ENCODE measurements at regions not wholly inside any gene's neighbourhood (a gene's known extent, or its start where the extent isn't known, plus 50 kb on each side); places are given as distances from the start of the nearest gene placed in this dataset.

DNA sequence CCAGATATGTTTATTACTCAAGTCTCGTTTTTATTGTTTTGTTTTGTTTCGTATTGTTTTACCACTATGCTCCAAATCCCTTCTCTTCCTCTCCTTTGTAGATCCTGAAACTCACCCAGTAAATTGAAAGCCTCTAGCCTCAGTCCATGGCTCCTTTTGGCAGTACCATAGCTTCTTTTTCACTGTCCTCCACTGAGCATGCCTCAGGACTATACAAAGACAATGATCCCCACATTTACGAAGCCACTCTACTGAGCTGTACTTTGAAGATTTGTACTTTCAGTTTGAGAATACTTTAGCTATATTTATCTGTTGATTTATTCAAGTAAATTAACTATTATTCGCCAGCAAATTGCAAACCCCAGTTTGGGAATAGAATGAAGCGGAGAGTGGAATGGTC, 159.1 kb upstream of the SLITRK3 start:
- DNase-seq (ENCODE audit: low spot score in 2 of 2) = no peak
- 88 to 93% methylated on average over 5 of the region's 5 CpGs for WGBS, 2 donors
- TF ChIP-seq, protein P1, sequence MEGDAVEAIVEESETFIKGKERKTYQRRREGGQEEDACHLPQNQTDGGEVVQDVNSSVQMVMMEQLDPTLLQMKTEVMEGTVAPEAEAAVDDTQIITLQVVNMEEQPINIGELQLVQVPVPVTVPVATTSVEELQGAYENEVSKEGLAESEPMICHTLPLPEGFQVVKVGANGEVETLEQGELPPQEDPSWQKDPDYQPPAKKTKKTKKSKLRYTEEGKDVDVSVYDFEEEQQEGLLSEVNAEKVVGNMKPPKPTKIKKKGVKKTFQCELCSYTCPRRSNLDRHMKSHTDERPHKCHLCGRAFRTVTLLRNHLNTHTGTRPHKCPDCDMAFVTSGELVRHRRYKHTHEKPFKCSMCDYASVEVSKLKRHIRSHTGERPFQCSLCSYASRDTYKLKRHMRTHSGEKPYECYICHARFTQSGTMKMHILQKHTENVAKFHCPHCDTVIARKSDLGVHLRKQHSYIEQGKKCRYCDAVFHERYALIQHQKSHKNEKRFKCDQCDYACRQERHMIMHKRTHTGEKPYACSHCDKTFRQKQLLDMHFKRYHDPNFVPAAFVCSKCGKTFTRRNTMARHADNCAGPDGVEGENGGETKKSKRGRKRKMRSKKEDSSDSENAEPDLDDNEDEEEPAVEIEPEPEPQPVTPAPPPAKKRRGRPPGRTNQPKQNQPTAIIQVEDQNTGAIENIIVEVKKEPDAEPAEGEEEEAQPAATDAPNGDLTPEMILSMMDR (IDR thresholded peaks at IDR 0.05) = no peak
- TF ChIP-seq POLR2A (IDR thresholded peaks at IDR 0.05) = no peak
- H3K4me3 ChIP-seq (ENCODE audit: low read depth, poor library complexity, severe bottlenecking) = no peak overlapping the region
- intact Hi-C loops (cut with DNase I; ENCODE audit: low total_unique reads) = no loop called here

DNA sequence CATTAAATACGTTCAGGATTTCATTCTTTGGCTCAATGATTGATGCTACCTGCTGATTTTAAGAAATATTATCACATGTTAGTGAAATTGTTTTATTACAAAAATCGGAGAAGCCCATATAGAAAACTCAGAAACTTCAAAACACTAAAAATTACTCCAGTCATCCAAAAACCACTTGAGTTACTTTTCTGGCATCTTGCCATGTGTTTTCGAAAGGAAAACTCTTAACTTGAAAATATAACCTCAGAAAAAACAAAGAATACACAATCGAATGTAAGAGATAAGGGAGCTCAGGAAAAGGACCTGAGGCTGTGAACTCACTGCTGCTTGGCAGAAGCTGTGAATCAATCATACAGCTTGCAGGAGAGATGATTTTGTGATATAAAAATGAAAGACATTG, 151.3 kb upstream of the SLITRK3 start:
- DNase-seq (ENCODE audit: low spot score in 2 of 2) = no peak
- TF ChIP-seq, protein P1 (IDR thresholded peaks at IDR 0.05) = no peak
- TF ChIP-seq POLR2A (IDR thresholded peaks at IDR 0.05) = no peak
- WGBS, 2 donors = 38 to 45% methylated on average over 4 of the region's 4 CpGs
- intact Hi-C loops (cut with DNase I; ENCODE audit: low total_unique reads) = no loop called here
- H3K4me3 ChIP-seq (ENCODE audit: low read depth, poor library complexity, severe bottlenecking) = no peak overlapping the region

- DNase-seq (ENCODE audit: low spot score in 2 of 2) = no peak
- no peak for TF ChIP-seq POLR2A (IDR thresholded peaks at IDR 0.05)
- TF ChIP-seq, protein P1 (IDR thresholded peaks at IDR 0.05) = no peak
- WGBS, 2 donors = 81 to 87% methylated on average over 4 of the region's 4 CpGs
- H3K4me3 ChIP-seq (ENCODE audit: low read depth, poor library complexity, severe bottlenecking) = no peak overlapping the region
- intact Hi-C loops (cut with DNase I; ENCODE audit: low total_unique reads) = no loop called here
Observed at GRCh38 chr3:165346503-165346902, 150.3 kb upstream of the SLITRK3 start.

DNA sequence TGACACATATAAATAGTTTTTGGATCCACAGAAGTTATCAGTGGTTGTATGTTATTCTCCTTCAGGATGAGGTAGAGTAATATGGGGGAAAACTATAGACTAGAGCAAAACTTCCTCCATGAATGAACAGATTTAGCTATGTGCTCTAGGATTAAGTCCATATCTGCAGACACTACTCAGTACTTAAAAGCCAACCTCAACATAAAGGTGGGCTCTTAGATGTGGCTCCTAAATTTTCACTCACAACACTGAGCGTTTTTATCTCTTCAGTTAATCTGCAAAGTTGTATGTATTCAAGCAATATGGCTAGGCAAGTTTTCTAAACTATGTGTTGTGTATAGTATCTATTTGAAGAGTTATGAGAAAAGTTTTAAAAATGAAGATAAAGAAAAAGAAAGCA, 147.0 kb upstream of the SLITRK3 start:
- no peak for TF ChIP-seq POLR2A (IDR thresholded peaks at IDR 0.05)
- TF ChIP-seq, protein P1 (IDR thresholded peaks at IDR 0.05) = no peak
- WGBS, 2 donors = 90 to 100% methylated on average over 1 of the region's 1 CpG
- no peak overlapping the region for H3K4me3 ChIP-seq (ENCODE audit: low read depth, poor library complexity, severe bottlenecking)
- intact Hi-C loops (cut with DNase I; ENCODE audit: low total_unique reads) = no loop called here
- no peak for DNase-seq (ENCODE audit: low spot score in 2 of 2)

DNA sequence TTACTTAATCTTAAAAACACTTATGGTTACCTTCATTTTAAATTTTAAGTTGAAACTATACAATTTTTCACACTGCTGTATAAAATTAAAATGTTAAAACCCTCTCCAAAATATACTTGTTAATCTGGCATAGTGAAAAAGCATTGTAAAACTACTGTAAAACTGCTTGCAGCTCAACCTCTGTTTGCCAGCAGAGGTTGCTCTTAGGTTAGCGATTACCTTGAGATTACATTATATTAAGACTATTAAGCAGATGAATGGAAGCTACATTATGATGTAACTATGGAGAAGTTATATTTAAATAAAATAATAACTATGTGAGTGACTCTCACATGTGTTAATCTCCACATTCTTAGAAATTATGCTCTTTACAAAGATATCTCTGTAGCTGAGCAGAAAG, 143.6 kb upstream of the SLITRK3 start:
- intact Hi-C loops (cut with DNase I; ENCODE audit: low total_unique reads) = no loop called here
- DNase-seq (ENCODE audit: low spot score in 2 of 2) = no peak
- H3K4me3 ChIP-seq (ENCODE audit: low read depth, poor library complexity, severe bottlenecking) = no peak overlapping the region
- TF ChIP-seq, protein P1 (IDR thresholded peaks at IDR 0.05) = no peak
- no peak for TF ChIP-seq POLR2A (IDR thresholded peaks at IDR 0.05)
- 47 to 53% methylated on average over 1 of the region's 1 CpG for WGBS, 2 donors

DNA sequence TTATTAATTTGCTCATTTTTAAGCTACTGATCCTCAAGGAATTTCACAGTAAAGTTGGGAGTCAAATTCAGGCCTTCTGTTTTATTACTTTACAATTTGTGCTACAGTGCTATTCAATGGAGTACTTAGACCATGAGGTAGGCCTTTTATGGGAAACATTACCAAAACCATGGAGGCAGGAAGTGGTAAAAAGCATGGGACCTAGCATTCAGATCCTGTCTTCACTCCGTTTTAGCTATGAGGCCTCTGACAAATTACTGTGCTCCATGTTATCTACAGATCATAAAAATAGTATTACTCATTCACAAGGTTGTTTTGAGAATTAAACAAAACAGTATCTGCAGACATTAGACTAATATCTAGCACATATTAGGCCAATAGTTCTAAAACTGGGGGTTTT, 140.6 kb upstream of the SLITRK3 start:
- TF ChIP-seq, protein P1 (IDR thresholded peaks at IDR 0.05) = no peak
- no peak for TF ChIP-seq POLR2A (IDR thresholded peaks at IDR 0.05)
- DNase-seq (ENCODE audit: low spot score in 2 of 2) = no peak
- intact Hi-C loops (cut with DNase I; ENCODE audit: low total_unique reads) = no loop called here
- no peak overlapping the region for H3K4me3 ChIP-seq (ENCODE audit: low read depth, poor library complexity, severe bottlenecking)
- 29 to 53% methylated on average over 1 of the region's 1 CpG for WGBS, 2 donors

Measured in lower leg skin (tissue), 4 donors.